ENCODE measurements at regions not wholly inside any gene's neighbourhood (a gene's known extent, or its start where the extent isn't known, plus 50 kb on each side); places are given as distances from the start of the nearest gene placed in this dataset.

DNA sequence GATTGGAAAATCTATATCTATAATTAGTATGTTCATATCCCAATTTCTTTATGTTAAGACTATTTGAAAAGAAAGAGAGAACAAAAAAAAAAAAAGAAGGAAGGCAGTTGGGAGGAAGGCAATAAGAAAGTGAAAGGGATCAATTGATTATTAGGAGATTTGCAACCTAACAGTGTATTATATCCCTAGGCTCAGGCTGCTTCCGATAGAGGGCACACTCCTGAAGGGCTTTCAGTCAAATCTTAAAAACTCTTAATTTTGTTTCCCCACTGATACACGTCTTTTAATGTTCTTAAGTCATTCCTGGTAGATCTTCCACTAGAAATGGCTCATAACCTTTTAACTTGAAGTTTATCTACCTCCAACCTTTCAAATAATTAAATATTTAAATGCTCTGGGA is 763.9 kb downstream of the BCL11A start:
- TF ChIP-seq CTCF (IDR thresholded peaks at IDR 0.05) (no peak), POLR2AphosphoS5 (IDR thresholded peaks at IDR 0.05) (no peak)
